BJ (cell line): ENCODE measurements at regions not wholly inside any gene's neighbourhood (a gene's known extent, or its start where the extent isn't known, plus 50 kb on each side); places are given as distances from the start of the nearest gene placed in this dataset.
"Not testable (repeated sequence)": the region's sequence is repeated elsewhere in the genome, so short reads cannot be mapped to it uniquely, and the experiment has no call there.

Source experiments
- CTCF ChIA-PET: fragments of 350-600 bp; formaldehyde crosslinking; extraction: SDS; loops from one replicate; lab custom pipeline; 2021; ENCODE audit warnings: antibody characterized with exemption, inconsistent platforms; lab: Yijun Ruan, JAX
- POLR2A ChIA-PET: fragments of 300-600 bp; sonication (Branson Sonifier 250); formaldehyde crosslinking; extraction: SDS; loops from one replicate; lab custom pipeline; 2021; ENCODE audit warnings: antibody characterized with exemption; lab: Charles Lee
- DNase-seq: peaks from one replicate; pipeline ENCODE4 v3.0.0-alpha.2; 2011; ENCODE audit warnings: low read depth
- H3K27me3 ChIP-seq: 2 replicates; pipeline ENCODE4 v1.6.0; 2011; ENCODE audit warnings: low read length; ENCODE audit not compliant: control insufficient read depth, insufficient read depth
- H3K36me3 ChIP-seq: 2 replicates; pipeline ENCODE4 v1.5.1; 2011; ENCODE audit warnings: low read length; ENCODE audit not compliant: control insufficient read depth, insufficient read depth
- H3K4me3 ChIP-seq: 2 replicates; pipeline ENCODE4 v1.5.1; 2011; ENCODE audit warnings: low read depth, mild to moderate bottlenecking, control low read depth, low read length
- CTCF ChIP-seq: IDR thresholded peaks from 2 replicates; pipeline ENCODE4 v1.5.1; 2011; ENCODE audit warnings: low read depth, mild to moderate bottlenecking, control low read depth, inconsistent platforms, low read length, moderate library complexity; ENCODE audit not compliant: insufficient read depth

- POLR2A ChIA-PET, result no interaction called here
- H3K36me3 ChIP-seq, result no peaks in the 10 kb centered on the region
- H3K4me3 ChIP-seq, result no peak overlapping the region
- CTCF ChIA-PET, result no interaction called here
- DNase-seq, result no peak
- no peaks in the 10 kb centered on the region; the same call in 1 of the 2 replicates for H3K27me3 ChIP-seq
- TF ChIP-seq CTCF, result no peak
Measured at GRCh38 chr10:26372513-26373354, 65.4 kb upstream of the APBB1IP start.

GRCh38 chr10:26374426-26374825 lies 63.7 kb upstream of the APBB1IP start:
- ChIA-PET POLR2A (no interaction called here), CTCF (no interaction called here)
- no peak for TF ChIP-seq CTCF
- Histone ChIP-seq H3K27me3 (no peaks in the 10 kb centered on the region; the same call in 1 of the 2 replicates), H3K36me3 (no peaks in the 10 kb centered on the region), H3K4me3 (no peak overlapping the region)
- no peak for DNase-seq

GRCh38 chr10:26377224-26377810 lies 60.8 kb upstream of the APBB1IP start:
- H3K27me3 ChIP-seq, CTCF ChIA-PET, DNase-seq, H3K4me3 ChIP-seq, H3K36me3 ChIP-seq, POLR2A ChIA-PET: not testable (repeated sequence)

GRCh38 chr10:26378861-26379294 lies 59.3 kb upstream of the APBB1IP start:
- no peak for TF ChIP-seq CTCF
- no peak for DNase-seq
- POLR2A ChIA-PET, result no interaction called here
- H3K36me3 ChIP-seq, result no peaks in the 10 kb centered on the region
- CTCF ChIA-PET, result no interaction called here
- no peaks in the 10 kb centered on the region; the same call in 1 of the 2 replicates for H3K27me3 ChIP-seq
- H3K4me3 ChIP-seq, result no peak overlapping the region

GRCh38 chr10:26380815-26381214 lies 57.3 kb upstream of the APBB1IP start:
- Histone ChIP-seq H3K36me3 (no peaks in the 10 kb centered on the region), H3K4me3 (no peak overlapping the region), H3K27me3 (no peaks in the 10 kb centered on the region; the same call in 1 of the 2 replicates)
- ChIA-PET POLR2A (no interaction called here), CTCF (no interaction called here)
- DNase-seq, result no peak
- TF ChIP-seq CTCF, result no peak
